ENCODE measurements at regions not wholly inside any gene's neighbourhood (a gene's known extent, or its start where the extent isn't known, plus 50 kb on each side); places are given as distances from the start of the nearest gene placed in this dataset.
"Not testable (repeated sequence)": the region's sequence is repeated elsewhere in the genome, so short reads cannot be mapped to it uniquely, and the experiment has no call there.

DNA sequence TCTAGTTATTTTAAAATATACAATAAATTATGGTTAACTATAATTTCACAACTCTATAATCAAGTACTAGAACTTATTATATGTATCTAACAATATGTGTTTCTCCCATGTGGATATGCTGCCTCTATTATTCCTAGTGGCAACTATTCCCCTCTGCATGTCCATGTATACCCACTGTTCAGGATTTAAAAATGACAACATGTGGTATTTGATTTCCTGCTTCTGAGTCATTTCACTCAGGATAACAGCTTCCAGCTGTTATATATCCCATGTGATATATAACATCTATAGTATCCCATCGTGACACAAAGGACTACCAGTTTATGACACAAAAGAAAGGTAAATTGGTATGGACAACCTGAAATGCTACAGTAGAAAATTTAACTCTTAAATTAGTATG lies 167.4 kb upstream of the TACR3 start:
- in situ Hi-C loops (cut with MboI; ENCODE audit: low sequenced_read_pairs): no loop called here

DNA sequence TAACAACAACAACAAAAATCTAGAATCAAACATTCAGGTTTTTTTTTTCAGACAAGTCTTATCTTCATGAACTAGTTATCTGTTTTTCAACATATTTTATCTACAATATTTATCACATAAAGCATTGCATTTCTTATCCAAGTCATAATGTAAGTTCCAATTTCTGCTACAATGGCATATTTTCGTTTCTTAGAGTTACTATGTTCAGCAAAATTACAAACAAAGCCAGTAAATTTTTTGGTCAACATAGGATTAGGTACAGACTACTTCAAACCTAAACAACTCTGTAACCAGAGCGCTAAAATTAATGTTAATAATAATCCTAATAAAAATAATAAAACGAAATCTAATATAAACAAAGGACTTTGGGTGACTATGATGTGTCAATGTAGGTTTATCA lies 165.4 kb upstream of the TACR3 start:
- in situ Hi-C loops (cut with MboI; ENCODE audit: low sequenced_read_pairs): no loop called here

DNA sequence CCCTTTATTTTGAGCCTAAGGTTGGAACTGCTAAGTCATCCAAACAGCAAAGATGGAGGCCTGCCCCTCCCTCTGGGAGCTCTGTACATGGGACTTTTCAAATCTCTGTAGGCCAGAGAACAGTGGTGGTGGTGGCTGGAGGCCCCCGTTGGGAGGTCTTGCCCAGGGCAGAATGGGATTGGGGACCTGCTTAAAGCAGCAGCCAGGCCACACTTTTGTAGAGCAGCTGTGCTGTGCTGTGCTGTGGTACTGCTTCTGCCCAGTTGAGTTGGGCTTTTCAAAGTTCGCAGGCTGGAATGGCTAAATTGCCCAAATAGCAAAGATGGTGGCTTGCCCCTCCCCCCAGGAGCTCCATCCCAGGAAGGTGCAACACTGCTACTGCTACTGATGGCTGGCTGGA lies 147.5 kb upstream of the TACR3 start:
- in situ Hi-C loops (cut with MboI; ENCODE audit: low sequenced_read_pairs): no loop called here

DNA sequence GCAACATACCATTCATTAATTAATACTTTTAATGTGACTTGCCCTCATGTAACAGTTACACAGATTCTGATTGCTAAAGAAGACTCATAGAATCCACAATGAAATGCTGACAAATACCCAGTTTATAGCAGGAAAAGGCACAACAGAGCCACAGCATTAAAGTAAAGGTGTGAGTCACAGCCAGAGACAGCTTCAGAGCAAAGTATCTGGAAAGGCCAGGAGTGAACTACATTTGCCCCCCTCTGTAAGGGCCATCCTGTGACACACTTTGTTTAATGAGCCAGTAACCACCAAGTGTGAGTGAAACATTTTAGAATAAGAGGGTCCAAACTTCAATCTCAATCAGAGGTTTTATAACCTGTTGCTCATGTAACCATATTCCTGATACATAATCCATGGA lies 133.8 kb upstream of the TACR3 start:
- in situ Hi-C loops (cut with MboI; ENCODE audit: low sequenced_read_pairs): no loop called here

DNA sequence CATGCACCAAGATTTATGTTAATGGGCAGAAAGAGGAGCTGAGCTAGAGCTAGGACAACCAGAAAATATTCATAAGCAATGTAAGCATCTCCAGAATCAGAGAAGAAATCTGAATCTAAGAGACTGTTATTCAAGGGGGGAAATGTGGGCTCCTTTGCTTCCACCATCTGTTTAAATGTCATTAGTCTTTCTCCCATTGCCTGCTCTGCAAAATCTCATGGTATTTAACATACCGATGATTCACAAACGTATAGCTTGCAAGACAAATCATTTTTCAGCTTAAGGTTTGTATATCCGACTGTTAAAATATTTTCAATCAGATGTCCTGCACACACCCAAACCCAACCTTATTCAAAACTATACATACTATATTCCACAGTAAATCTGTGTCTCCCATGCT lies 133.4 kb upstream of the TACR3 start:
- in situ Hi-C loops (cut with MboI; ENCODE audit: low sequenced_read_pairs): no loop called here

DNA sequence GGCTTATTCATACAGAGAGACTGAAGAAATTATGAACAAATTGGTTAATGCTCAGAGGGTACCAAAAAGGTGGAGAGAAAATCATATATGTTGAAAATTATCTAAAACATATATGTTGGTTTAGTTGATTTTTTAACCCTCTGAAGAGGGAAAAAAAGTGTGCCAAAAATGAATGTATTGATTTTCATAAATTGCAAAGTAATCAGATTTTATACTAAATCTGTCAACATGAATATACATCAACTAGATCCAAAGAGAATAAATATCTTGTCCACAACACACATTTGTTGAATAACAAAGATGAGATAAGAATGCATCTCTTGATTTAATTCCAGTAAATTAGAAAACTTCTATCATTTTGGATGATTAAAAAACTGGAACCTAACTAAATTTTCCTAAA lies 125.3 kb upstream of the TACR3 start:
- in situ Hi-C loops (cut with MboI; ENCODE audit: low sequenced_read_pairs): no loop called here

DNA sequence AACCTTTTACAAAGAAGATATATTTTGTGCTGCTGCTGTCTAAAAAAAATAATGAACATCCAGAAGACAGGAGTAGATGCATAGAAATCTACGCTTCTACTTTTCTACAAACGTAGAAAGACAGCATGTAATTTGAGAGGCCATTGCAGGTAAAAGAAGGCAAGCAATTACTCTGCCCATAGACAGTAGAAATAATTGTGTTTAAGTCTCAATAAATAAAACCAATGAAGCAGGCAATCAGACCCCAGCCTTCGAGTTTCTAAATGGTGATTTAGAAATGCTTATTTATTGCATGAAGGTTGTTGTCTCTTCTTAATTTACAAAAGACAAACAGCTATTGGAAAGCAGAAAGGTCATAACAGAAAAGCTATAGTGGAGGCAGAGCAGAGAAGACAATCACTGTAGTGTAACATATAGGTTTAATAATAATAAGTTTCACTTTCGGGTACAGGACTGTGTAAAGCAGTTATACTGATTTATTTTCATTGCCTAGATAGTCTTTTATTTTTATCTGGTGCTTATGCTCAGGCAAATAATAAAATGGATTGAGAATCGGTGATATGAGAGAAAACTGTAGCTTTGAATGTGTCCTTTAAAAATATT lies 123.0 kb upstream of the TACR3 start:
- in situ Hi-C loops (cut with MboI; ENCODE audit: low sequenced_read_pairs): no loop called here

DNA sequence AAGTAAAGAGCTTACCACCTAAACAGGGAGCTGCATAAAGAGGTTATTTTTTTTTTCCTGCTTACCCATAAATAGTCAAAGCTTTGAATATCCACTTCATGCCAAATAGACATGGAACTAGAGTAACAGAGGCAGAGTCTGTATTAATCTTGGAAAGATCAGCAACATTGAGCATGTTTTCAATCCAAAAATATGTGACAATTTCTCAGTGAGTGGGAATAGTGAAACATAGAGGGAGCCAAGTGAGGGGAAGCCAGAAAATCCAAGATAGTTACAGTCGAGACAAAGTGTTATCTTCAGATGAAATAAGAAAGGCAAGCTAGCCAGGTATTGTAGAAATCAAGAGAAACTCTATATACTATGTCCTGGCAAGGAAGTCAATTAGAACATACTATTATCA lies 122.3 kb upstream of the TACR3 start:
- in situ Hi-C loops (cut with MboI; ENCODE audit: low sequenced_read_pairs): no loop called here

DNA sequence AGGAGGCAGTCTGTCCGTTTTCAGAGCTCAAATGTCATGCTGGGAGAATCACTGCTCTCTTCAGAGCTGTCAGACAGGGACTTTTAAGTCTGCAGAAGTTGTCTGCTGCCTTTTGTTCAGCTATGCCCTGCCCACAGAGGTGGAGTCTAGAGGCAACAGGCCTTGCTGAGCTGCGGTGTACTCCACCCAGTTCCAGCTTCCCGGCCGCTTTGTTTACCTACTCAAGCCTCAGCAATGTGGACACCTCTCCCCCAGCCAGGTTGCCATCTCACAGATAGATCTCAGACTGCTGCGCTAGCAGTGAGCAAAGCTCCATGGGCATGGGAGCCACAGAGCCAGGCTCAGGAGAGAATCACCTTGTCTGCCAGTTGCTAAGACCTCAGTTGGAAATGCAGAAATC lies 90.5 kb upstream of the TACR3 start:
- in situ Hi-C loops (cut with MboI; ENCODE audit: low sequenced_read_pairs): not testable (repeated sequence)

DNA sequence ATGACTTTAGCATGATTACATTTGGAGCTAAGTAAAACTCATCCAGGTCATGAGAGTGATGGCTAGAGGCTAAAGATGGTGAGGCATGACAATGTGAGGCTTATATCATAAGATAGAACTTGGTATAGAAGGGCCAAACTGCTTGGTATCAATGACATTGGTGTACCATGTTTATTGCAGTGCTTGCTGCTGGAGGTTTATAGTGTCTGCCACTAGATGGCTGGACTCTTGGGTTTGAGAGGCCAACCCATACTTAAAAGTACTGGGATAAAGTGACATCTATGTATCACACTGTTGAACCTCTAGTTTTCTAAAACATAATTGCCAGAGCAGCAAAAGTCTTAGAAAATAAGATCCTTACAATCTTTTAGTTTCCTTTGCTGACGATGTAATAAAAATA lies 83.0 kb upstream of the TACR3 start:
- in situ Hi-C loops (cut with MboI; ENCODE audit: low sequenced_read_pairs): no loop called here

DNA sequence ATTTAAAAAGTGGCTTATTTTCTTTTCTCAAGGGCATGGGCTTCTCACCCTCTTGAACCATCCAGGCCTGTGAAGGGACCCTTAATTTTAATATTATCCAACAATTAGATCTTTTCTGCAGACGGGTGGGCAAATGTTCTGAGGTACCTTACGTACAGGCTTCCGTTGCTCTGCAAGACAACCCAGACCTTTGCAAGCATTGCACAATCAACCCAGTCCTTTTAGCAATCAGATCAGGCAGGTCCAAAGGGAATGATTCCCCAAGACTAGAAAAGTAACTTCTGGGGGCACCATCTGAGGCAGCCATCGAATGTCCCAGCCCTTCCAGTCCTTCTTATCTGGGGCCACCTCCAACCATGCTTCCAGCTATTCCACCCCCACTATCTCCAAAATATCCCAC lies 67.3 kb upstream of the TACR3 start:
- in situ Hi-C loops (cut with MboI; ENCODE audit: low sequenced_read_pairs): no loop called here

DNA sequence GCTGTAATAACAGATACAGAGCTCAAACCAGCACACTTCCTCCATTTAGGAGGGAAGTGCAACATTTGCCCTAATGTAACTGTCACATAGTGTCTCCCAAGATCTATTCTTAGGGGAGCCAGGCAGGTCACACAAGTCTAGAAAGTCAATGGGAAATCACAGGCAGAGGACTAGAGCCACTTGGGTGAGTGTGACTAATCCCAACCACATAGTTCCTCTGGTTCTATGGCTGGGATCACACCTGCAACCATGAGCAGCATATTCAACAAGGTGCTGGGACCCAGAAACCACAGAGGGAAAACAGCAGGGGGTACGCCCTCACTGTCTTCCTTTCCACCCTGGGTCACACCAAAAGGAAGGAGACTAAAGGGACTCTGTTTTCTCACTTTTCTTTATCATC lies 66.8 kb upstream of the TACR3 start:
- in situ Hi-C loops (cut with MboI; ENCODE audit: low sequenced_read_pairs): no loop called here

DNA sequence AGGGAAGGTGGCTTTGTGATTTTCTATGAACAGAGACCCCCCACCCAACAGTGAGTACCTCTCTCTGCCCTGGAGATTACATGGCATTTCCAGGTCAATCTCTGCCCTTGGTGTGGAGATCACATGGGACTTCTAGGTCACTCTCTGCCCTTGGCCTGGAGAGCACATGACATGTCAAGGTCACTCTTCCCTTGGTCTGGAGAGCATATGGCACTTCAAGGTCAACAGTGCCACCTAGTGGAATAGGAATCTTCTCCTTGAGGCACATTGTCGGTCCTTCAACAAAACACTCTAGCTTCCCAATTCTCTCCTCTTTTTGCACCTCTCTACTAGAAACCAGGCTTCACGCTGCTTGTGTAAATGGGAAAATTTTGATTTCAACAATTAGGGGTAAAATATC lies 66.2 kb upstream of the TACR3 start:
- in situ Hi-C loops (cut with MboI; ENCODE audit: low sequenced_read_pairs): no loop called here

DNA sequence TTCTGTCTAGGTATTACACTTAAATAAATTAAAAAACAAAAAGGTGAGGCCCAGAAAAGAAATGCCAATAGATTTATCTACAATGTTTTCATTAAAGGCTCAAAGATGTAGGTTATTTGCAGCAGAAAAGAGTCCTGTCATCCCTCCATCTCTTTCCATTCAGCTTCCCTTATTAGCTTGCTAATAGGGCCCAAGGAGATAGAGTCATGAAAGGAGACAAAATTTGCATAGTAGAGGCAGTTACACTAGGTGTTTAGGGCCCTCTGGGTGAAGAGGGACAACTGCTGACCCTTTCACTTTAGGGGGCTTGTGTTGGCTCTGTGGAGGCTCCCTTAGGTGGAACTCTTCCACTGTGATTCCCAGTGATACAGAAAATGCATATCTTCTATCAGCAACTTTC lies 58.4 kb upstream of the TACR3 start:
- in situ Hi-C loops (cut with MboI; ENCODE audit: low sequenced_read_pairs): no loop called here

DNA sequence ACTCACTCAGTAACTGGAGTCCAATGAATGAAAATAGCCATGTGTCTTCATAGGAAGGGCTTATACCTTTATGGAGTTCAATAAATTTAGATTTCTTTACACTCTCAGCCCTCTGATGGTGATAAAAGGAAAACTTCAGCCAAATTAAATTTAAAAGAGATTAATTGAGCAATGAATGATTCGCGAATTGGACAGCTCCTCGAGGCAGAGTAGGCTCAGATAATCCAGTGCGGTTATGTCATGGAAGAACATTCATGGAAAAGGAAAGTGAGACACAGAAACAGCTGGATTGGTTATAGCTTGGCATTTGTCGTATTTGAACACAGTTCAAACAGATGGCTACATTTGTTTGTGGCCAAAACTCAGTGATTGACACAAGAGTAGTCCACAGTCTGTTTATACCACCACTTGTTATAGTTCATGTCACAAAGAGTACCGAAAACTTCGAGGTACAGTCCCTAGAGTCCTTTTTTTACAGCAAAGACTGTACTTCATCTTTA lies 54.6 kb upstream of the TACR3 start:
- in situ Hi-C loops (cut with MboI; ENCODE audit: low sequenced_read_pairs): no loop called here

DNA sequence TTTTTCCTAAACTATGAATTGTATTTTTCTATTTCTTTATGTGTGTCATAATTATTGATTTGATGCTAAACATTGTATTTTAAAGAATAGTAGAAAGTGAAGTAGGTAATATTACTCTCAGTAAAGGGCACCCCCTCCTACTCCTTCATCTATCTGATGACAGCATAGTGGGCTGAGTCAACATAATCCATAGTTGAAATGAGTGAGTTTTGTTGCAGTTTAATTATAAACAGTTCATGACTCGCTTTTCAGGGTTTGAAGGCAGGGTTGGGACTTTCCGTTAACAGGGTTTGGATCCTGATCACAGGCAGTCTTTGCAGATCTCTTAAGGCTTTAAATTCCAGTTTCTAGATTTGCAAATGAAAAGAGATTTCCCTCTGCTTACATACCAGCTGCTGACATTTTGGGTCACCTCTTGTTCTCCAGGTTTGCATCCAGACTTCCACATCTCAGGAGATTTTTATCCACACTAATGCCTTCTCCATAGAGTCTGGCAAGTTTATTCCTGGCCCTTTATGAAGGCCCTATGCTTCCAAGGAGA lies 54.0 kb upstream of the TACR3 start:
- in situ Hi-C loops (cut with MboI; ENCODE audit: low sequenced_read_pairs): no loop called here

Measured in HL-60/S4 (cell line).